GM11168 (cell line): ENCODE measurements at regions not wholly inside any gene's neighbourhood (a gene's known extent, or its start where the extent isn't known, plus 50 kb on each side); places are given as distances from the start of the nearest gene placed in this dataset.
"Not testable (repeated sequence)": the region's sequence is repeated elsewhere in the genome, so short reads cannot be mapped to it uniquely, and the experiment has no call there.

ENCODE experiments used
- in situ Hi-C: fragments of 300-500 bp; cut with MboI; formaldehyde crosslinking; loops from one replicate; pipeline ENCODE4 v1.12.0; 2022; ENCODE audit warnings: low sequenced_read_pairs; ENCODE audit not compliant: unreplicated experiment

- in situ Hi-C loops, result no loop called here
These were observed 94.8 kb upstream of the CREB1 start for GRCh38 chr2:207434899-207435465.

- in situ Hi-C loops, result no loop called here
These were observed 92.6 kb upstream of the CREB1 start for GRCh38 chr2:207437136-207437523.

- in situ Hi-C loops, result no loop called here
These were observed 92.1 kb upstream of the CREB1 start for GRCh38 chr2:207437524-207438143.

GRCh38 chr2:207438414-207439126 is 91.2 kb upstream of the CREB1 start:
- in situ Hi-C loops, result no loop called here

GRCh38 chr2:207439881-207440280 is 89.9 kb upstream of the CREB1 start:
- in situ Hi-C loops, result not testable (repeated sequence)

GRCh38 chr2:207444756-207445155 is 85.0 kb upstream of the CREB1 start:
- in situ Hi-C loops, result no loop called here

GRCh38 chr2:207446653-207447052 is 83.1 kb upstream of the CREB1 start:
- in situ Hi-C loops, result no loop called here

- in situ Hi-C loops, result no loop called here
These were observed 81.8 kb upstream of the CREB1 start for GRCh38 chr2:207448006-207448405.

GRCh38 chr2:207449642-207450165 is 80.1 kb upstream of the CREB1 start:
- in situ Hi-C loops, result no loop called here

- in situ Hi-C loops, result no loop called here
These were observed 79.6 kb upstream of the CREB1 start for GRCh38 chr2:207450186-207450585.

- in situ Hi-C loops, result no loop called here
These were observed 71.2 kb upstream of the CREB1 start for GRCh38 chr2:207458582-207458981.

GRCh38 chr2:207459990-207460757 is 69.6 kb upstream of the CREB1 start:
- in situ Hi-C loops, result no loop called here

- in situ Hi-C loops, result no loop called here
These were observed 66.3 kb upstream of the CREB1 start for GRCh38 chr2:207463433-207463832.

- in situ Hi-C loops, result no loop called here
These were observed 65.8 kb upstream of the CREB1 start for GRCh38 chr2:207464007-207464406.

- in situ Hi-C loops, result loop anchor here (5.0 kb wide), 1 partner anchor 769 kb away; no protein-coding TSS in a partner anchor
These were observed 63.9 kb upstream of the CREB1 start for GRCh38 chr2:207465894-207466293.

- in situ Hi-C loops, result loop anchor here (5.0 kb wide), 1 partner anchor 771 kb away; no protein-coding TSS in a partner anchor
These were observed 61.9 kb upstream of the CREB1 start for GRCh38 chr2:207467716-207468347.

- in situ Hi-C loops, result loop anchor here (5.0 kb wide), 1 partner anchor 771 kb away; no protein-coding TSS in a partner anchor
These were observed 61.3 kb upstream of the CREB1 start for GRCh38 chr2:207468488-207468887.

GRCh38 chr2:207469451-207469850 is 60.3 kb upstream of the CREB1 start:
- in situ Hi-C loops, result loop anchor here (5.0 kb wide), 1 partner anchor 772 kb away; no protein-coding TSS in a partner anchor

- in situ Hi-C loops, result loop anchor here (5.0 to 10.0 kb wide), 3 partner anchors 485 to 773 kb away; no protein-coding TSS in a partner anchor
These were observed 59.6 kb upstream of the CREB1 start for GRCh38 chr2:207469943-207470729.
